ENCODE measurements at regions not wholly inside any gene's neighbourhood (a gene's known extent, or its start where the extent isn't known, plus 50 kb on each side); places are given as distances from the start of the nearest gene placed in this dataset.

- no peak for DNase-seq (ENCODE audit: low read depth)
Measured at GRCh38 chr18:1954583-1955312, 616.6 kb downstream of the METTL4 start.

GRCh38 chr18:1958798-1959197 lies 612.5 kb downstream of the METTL4 start:
- DNase-seq (ENCODE audit: low read depth): no peak

GRCh38 chr18:1965016-1965415 lies 606.3 kb downstream of the METTL4 start:
- DNase-seq (ENCODE audit: low read depth): no peak

GRCh38 chr18:1965541-1965940 lies 605.8 kb downstream of the METTL4 start:
- DNase-seq (ENCODE audit: low read depth): no peak

GRCh38 chr18:1968801-1969498 lies 602.4 kb downstream of the METTL4 start:
- no peak for DNase-seq (ENCODE audit: low read depth)

GRCh38 chr18:1976484-1976883 lies 594.8 kb downstream of the METTL4 start:
- DNase-seq (ENCODE audit: low read depth): no peak

GRCh38 chr18:1982056-1982455 lies 589.2 kb downstream of the METTL4 start:
- DNase-seq (ENCODE audit: low read depth): no peak

- DNase-seq (ENCODE audit: low read depth): no peak
Measured at GRCh38 chr18:1983746-1984515, 587.4 kb downstream of the METTL4 start.

GRCh38 chr18:1993866-1994265 lies 577.4 kb downstream of the METTL4 start:
- no peak for DNase-seq (ENCODE audit: low read depth)

GRCh38 chr18:1994471-1994870 lies 576.8 kb downstream of the METTL4 start:
- no peak for DNase-seq (ENCODE audit: low read depth)

GRCh38 chr18:1995041-1995612 lies 576.2 kb downstream of the METTL4 start:
- DNase-seq (ENCODE audit: low read depth): no peak

GRCh38 chr18:1998121-1998520 lies 573.2 kb downstream of the METTL4 start:
- no peak for DNase-seq (ENCODE audit: low read depth)

GRCh38 chr18:1999387-1999786 lies 571.9 kb downstream of the METTL4 start:
- no peak for DNase-seq (ENCODE audit: low read depth)

GRCh38 chr18:2002151-2002550 lies 569.2 kb downstream of the METTL4 start:
- DNase-seq (ENCODE audit: low read depth): no peak

- DNase-seq (ENCODE audit: low read depth): no peak
Measured at GRCh38 chr18:2002604-2003003, 568.7 kb downstream of the METTL4 start.

GRCh38 chr18:2009942-2010697 lies 561.2 kb downstream of the METTL4 start:
- no peak for DNase-seq (ENCODE audit: low read depth)

GRCh38 chr18:2027016-2027415 lies 544.3 kb downstream of the METTL4 start:
- DNase-seq (ENCODE audit: low read depth): no peak

GRCh38 chr18:2027756-2028155 lies 543.5 kb downstream of the METTL4 start:
- DNase-seq (ENCODE audit: low read depth): no peak

- no peak for DNase-seq (ENCODE audit: low read depth)
Measured at GRCh38 chr18:2028986-2029385, 542.3 kb downstream of the METTL4 start.

GRCh38 chr18:2030647-2031046 lies 540.7 kb downstream of the METTL4 start:
- DNase-seq (ENCODE audit: low read depth): no peak

- DNase-seq (ENCODE audit: low read depth): no peak
Measured at GRCh38 chr18:2032036-2032435, 539.3 kb downstream of the METTL4 start.

GRCh38 chr18:2035056-2035455 lies 536.2 kb downstream of the METTL4 start:
- no peak for DNase-seq (ENCODE audit: low read depth)
